ENCODE measurements at regions not wholly inside any gene's neighbourhood (a gene's known extent, or its start where the extent isn't known, plus 50 kb on each side); places are given as distances from the start of the nearest gene placed in this dataset.

GRCh38 chr18:39802648-39803229, 2152.3 kb upstream of the PIK3C3 start:
- Histone ChIP-seq H3K36me3 (ENCODE audit: insufficient read depth, low read length) (no peaks in the 10 kb centered on the region), H3K9me3 (ENCODE audit: insufficient read depth, low read depth, low read length) (peaks cover 22% of the 10 kb centered on the region), H3K4me3 (ENCODE audit: low read length) (no peak overlapping the region), H3K9ac (ENCODE audit: low read depth, low read length) (no peak overlapping the region), H3K27me3 (ENCODE audit: insufficient read depth, low read length) (no peaks in the 10 kb centered on the region), H3K27ac (ENCODE audit: low read depth, low read length) (no peak overlapping the region), H3K4me1 (ENCODE audit: insufficient read depth, low read length) (no peaks in the 10 kb centered on the region)
- WGBS = 92% methylated on average over 17 of the region's 17 CpGs

- H3K27ac ChIP-seq (ENCODE audit: low read depth, low read length) = no peak overlapping the region
- H3K4me3 ChIP-seq (ENCODE audit: low read length) = no peak overlapping the region
- H3K9ac ChIP-seq (ENCODE audit: low read depth, low read length) = no peak overlapping the region
- H3K36me3 ChIP-seq (ENCODE audit: insufficient read depth, low read length) = no peaks in the 10 kb centered on the region
- no peaks in the 10 kb centered on the region for H3K27me3 ChIP-seq (ENCODE audit: insufficient read depth, low read length)
- H3K4me1 ChIP-seq (ENCODE audit: insufficient read depth, low read length) = no peaks in the 10 kb centered on the region
- peaks cover 22% of the 10 kb centered on the region for H3K9me3 ChIP-seq (ENCODE audit: insufficient read depth, low read depth, low read length)
- WGBS = 91% methylated on average over 9 of the region's 9 CpGs
Observed at GRCh38 chr18:39801848-39802247, 2153.2 kb upstream of the PIK3C3 start.

GRCh38 chr18:39801010-39801409, 2154.0 kb upstream of the PIK3C3 start:
- Histone ChIP-seq H3K27me3 (ENCODE audit: insufficient read depth, low read length) (no peaks in the 10 kb centered on the region), H3K27ac (ENCODE audit: low read depth, low read length) (no peak overlapping the region), H3K9ac (ENCODE audit: low read depth, low read length) (no peak overlapping the region), H3K36me3 (ENCODE audit: insufficient read depth, low read length) (no peaks in the 10 kb centered on the region), H3K4me1 (ENCODE audit: insufficient read depth, low read length) (no peaks in the 10 kb centered on the region), H3K4me3 (ENCODE audit: low read length) (no peak overlapping the region), H3K9me3 (ENCODE audit: insufficient read depth, low read depth, low read length) (peaks cover 22% of the 10 kb centered on the region)
- 95% methylated on average over 15 of the region's 15 CpGs for WGBS

- Histone ChIP-seq H3K9me3 (ENCODE audit: insufficient read depth, low read depth, low read length) (peaks cover 22% of the 10 kb centered on the region), H3K27ac (ENCODE audit: low read depth, low read length) (no peak overlapping the region), H3K27me3 (ENCODE audit: insufficient read depth, low read length) (no peaks in the 10 kb centered on the region), H3K4me3 (ENCODE audit: low read length) (peak overlapping the region; percentile 88), H3K36me3 (ENCODE audit: insufficient read depth, low read length) (no peaks in the 10 kb centered on the region), H3K4me1 (ENCODE audit: insufficient read depth, low read length) (no peaks in the 10 kb centered on the region; the same call in 1 of the 2 replicates), H3K9ac (ENCODE audit: low read depth, low read length) (0 out of 2 replicates have a peak overlapping the region, but pooled peaks have one; percentile 21)
- WGBS = 28% methylated on average over 3 of the region's 9 CpGs
Observed at GRCh38 chr18:39799006-39799405, 2156.0 kb upstream of the PIK3C3 start.

- 91% methylated on average over 3 of the region's 3 CpGs for WGBS
- Histone ChIP-seq H3K9me3 (ENCODE audit: insufficient read depth, low read depth, low read length) (peaks cover 6% of the 10 kb centered on the region), H3K36me3 (ENCODE audit: insufficient read depth, low read length) (no peaks in the 10 kb centered on the region), H3K27ac (ENCODE audit: low read depth, low read length) (no peak overlapping the region), H3K4me3 (ENCODE audit: low read length) (no peak overlapping the region), H3K9ac (ENCODE audit: low read depth, low read length) (no peak overlapping the region), H3K27me3 (ENCODE audit: insufficient read depth, low read length) (no peaks in the 10 kb centered on the region), H3K4me1 (ENCODE audit: insufficient read depth, low read length) (peaks cover 3% of the 10 kb centered on the region; the same call in 1 of the 2 replicates)
Observed at GRCh38 chr18:39796393-39796792, 2158.6 kb upstream of the PIK3C3 start.

- WGBS = 80% methylated on average over 1 of the region's 1 CpG
Observed at GRCh38 chr18:39795350-39795749, 2159.7 kb upstream of the PIK3C3 start.

GRCh38 chr18:39793609-39794008, 2161.4 kb upstream of the PIK3C3 start:
- no peak overlapping the region for H3K27ac ChIP-seq (ENCODE audit: low read depth, low read length)
- H3K4me1 ChIP-seq (ENCODE audit: insufficient read depth, low read length) = peaks cover 14% of the 10 kb centered on the region
- WGBS = 88% methylated on average over 4 of the region's 5 CpGs
- no peak overlapping the region for H3K4me3 ChIP-seq (ENCODE audit: low read length)
- no peaks in the 10 kb centered on the region for H3K9me3 ChIP-seq (ENCODE audit: insufficient read depth, low read depth, low read length)
- H3K36me3 ChIP-seq (ENCODE audit: insufficient read depth, low read length) = no peaks in the 10 kb centered on the region
- no peak overlapping the region for H3K9ac ChIP-seq (ENCODE audit: low read depth, low read length)
- H3K27me3 ChIP-seq (ENCODE audit: insufficient read depth, low read length) = no peaks in the 10 kb centered on the region

More at GRCh38 chr18:39795350-39795749, 2159.7 kb upstream of the PIK3C3 start:
- Histone ChIP-seq H3K9me3 (ENCODE audit: insufficient read depth, low read depth, low read length) (no peaks in the 10 kb centered on the region), H3K9ac (ENCODE audit: low read depth, low read length) (no peak overlapping the region), H3K27me3 (ENCODE audit: insufficient read depth, low read length) (no peaks in the 10 kb centered on the region), H3K36me3 (ENCODE audit: insufficient read depth, low read length) (no peaks in the 10 kb centered on the region), H3K27ac (ENCODE audit: low read depth, low read length) (no peak overlapping the region), H3K4me3 (ENCODE audit: low read length) (no peak overlapping the region), H3K4me1 (ENCODE audit: insufficient read depth, low read length) (peaks cover 3% of the 10 kb centered on the region; the same call in 1 of the 2 replicates)

GRCh38 chr18:39788383-39788782, 2166.7 kb upstream of the PIK3C3 start:
- Histone ChIP-seq H3K9me3 (ENCODE audit: insufficient read depth, low read depth, low read length) (no peaks in the 10 kb centered on the region), H3K4me1 (ENCODE audit: insufficient read depth, low read length) (peaks cover 49% of the 10 kb centered on the region), H3K27me3 (ENCODE audit: insufficient read depth, low read length) (no peaks in the 10 kb centered on the region), H3K36me3 (ENCODE audit: insufficient read depth, low read length) (no peaks in the 10 kb centered on the region), H3K27ac (ENCODE audit: low read depth, low read length) (no peak overlapping the region), H3K9ac (ENCODE audit: low read depth, low read length) (no peak overlapping the region), H3K4me3 (ENCODE audit: low read length) (no peak overlapping the region)
- 100% methylated on average over 1 of the region's 1 CpG for WGBS

GRCh38 chr18:39786477-39786876, 2168.6 kb upstream of the PIK3C3 start:
- peaks cover 49% of the 10 kb centered on the region for H3K4me1 ChIP-seq (ENCODE audit: insufficient read depth, low read length)
- no peaks in the 10 kb centered on the region for H3K27me3 ChIP-seq (ENCODE audit: insufficient read depth, low read length)
- no peak overlapping the region for H3K27ac ChIP-seq (ENCODE audit: low read depth, low read length)
- H3K9me3 ChIP-seq (ENCODE audit: insufficient read depth, low read depth, low read length) = no peaks in the 10 kb centered on the region
- H3K36me3 ChIP-seq (ENCODE audit: insufficient read depth, low read length) = no peaks in the 10 kb centered on the region
- H3K9ac ChIP-seq (ENCODE audit: low read depth, low read length) = no peak overlapping the region
- H3K4me3 ChIP-seq (ENCODE audit: low read length) = no peak overlapping the region

GRCh38 chr18:39784541-39784940, 2170.5 kb upstream of the PIK3C3 start:
- no peaks in the 10 kb centered on the region for H3K9me3 ChIP-seq (ENCODE audit: insufficient read depth, low read depth, low read length)
- H3K27me3 ChIP-seq (ENCODE audit: insufficient read depth, low read length) = no peaks in the 10 kb centered on the region
- H3K27ac ChIP-seq (ENCODE audit: low read depth, low read length) = no peak overlapping the region; the same call in 1 of the 2 replicates
- no peak overlapping the region for H3K9ac ChIP-seq (ENCODE audit: low read depth, low read length)
- H3K4me3 ChIP-seq (ENCODE audit: low read length) = no peak overlapping the region
- H3K36me3 ChIP-seq (ENCODE audit: insufficient read depth, low read length) = no peaks in the 10 kb centered on the region
- H3K4me1 ChIP-seq (ENCODE audit: insufficient read depth, low read length) = peaks cover 47% of the 10 kb centered on the region
- WGBS = 78% methylated on average over 5 of the region's 5 CpGs

- Histone ChIP-seq H3K4me1 (ENCODE audit: insufficient read depth, low read length) (peaks cover 19% of the 10 kb centered on the region), H3K9me3 (ENCODE audit: insufficient read depth, low read depth, low read length) (no peaks in the 10 kb centered on the region), H3K9ac (ENCODE audit: low read depth, low read length) (no peak overlapping the region), H3K27me3 (ENCODE audit: insufficient read depth, low read length) (no peaks in the 10 kb centered on the region), H3K27ac (ENCODE audit: low read depth, low read length) (no peak overlapping the region), H3K4me3 (ENCODE audit: low read length) (no peak overlapping the region), H3K36me3 (ENCODE audit: insufficient read depth, low read length) (no peaks in the 10 kb centered on the region)
- 93% methylated on average over 6 of the region's 6 CpGs for WGBS
Observed at GRCh38 chr18:39781565-39781964, 2173.5 kb upstream of the PIK3C3 start.

- H3K27ac ChIP-seq (ENCODE audit: low read depth, low read length) = no peak overlapping the region
- no peak overlapping the region for H3K4me3 ChIP-seq (ENCODE audit: low read length)
- H3K9ac ChIP-seq (ENCODE audit: low read depth, low read length) = no peak overlapping the region
- 95% methylated on average over 4 of the region's 4 CpGs for whole genome bisulfite sequencing
- peaks cover 19% of the 10 kb centered on the region for H3K4me1 ChIP-seq (ENCODE audit: insufficient read depth, low read length)
- no peaks in the 10 kb centered on the region for H3K27me3 ChIP-seq (ENCODE audit: insufficient read depth, low read length)
- H3K36me3 ChIP-seq (ENCODE audit: insufficient read depth, low read length) = no peaks in the 10 kb centered on the region
- H3K9me3 ChIP-seq (ENCODE audit: insufficient read depth, low read depth, low read length) = no peaks in the 10 kb centered on the region
Observed at GRCh38 chr18:39780774-39781173, 2174.3 kb upstream of the PIK3C3 start.
